Lung (tissue), 11 donors: ENCODE measurements at regions not wholly inside any gene's neighbourhood (a gene's known extent, or its start where the extent isn't known, plus 50 kb on each side); places are given as distances from the start of the nearest gene placed in this dataset.

ENCODE experiments used
- ATAC-seq: fragments of 200-7000 bp; cut with Tn5 transposase; one replicate; pipeline ENCODE4 v1.9.1; 2020; ENCODE audit warnings: moderate number of reproducible peaks; ENCODE audit not compliant: insufficient read depth, low FRiP score
- DNase-seq, 3 donors: peaks; one replicate each; pipeline ENCODE4 v3.0.0-alpha.2; 2013 to 2017
- H3K27ac ChIP-seq, 2 donors: one replicate each; pipeline ENCODE4 v1.5.1; 2013; ENCODE audit warnings: mild to moderate bottlenecking in 2 of 2, moderate library complexity in 2 of 2, control low read depth in 1 of 2, inconsistent platforms in 1 of 2, low read depth in 1 of 2, low read length in 1 of 2
- H3K27me3 ChIP-seq, 3 donors: one replicate each; pipeline ENCODE4 v1.5.1; 2013; ENCODE audit warnings: low read length in 2 of 3; ENCODE audit not compliant: control insufficient read depth in 3 of 3, insufficient read depth in 3 of 3
- H3K36me3 ChIP-seq, 4 donors: one replicate each; pipeline ENCODE4 v1.5.1; 2013; ENCODE audit warnings: low read length in 4 of 4, mild to moderate bottlenecking in 1 of 4, moderate library complexity in 1 of 4; ENCODE audit not compliant: control insufficient read depth in 4 of 4, insufficient read depth in 4 of 4
- H3K4me1 ChIP-seq, 5 donors: one replicate each; pipeline ENCODE4 v1.5.1; 2013; ENCODE audit warnings: low read length in 5 of 5, mild to moderate bottlenecking in 2 of 5, moderate library complexity in 1 of 5; ENCODE audit not compliant: control insufficient read depth in 5 of 5, insufficient read depth in 5 of 5
- H3K4me3 ChIP-seq: one replicate; pipeline ENCODE4 v1.5.1; 2013; ENCODE audit warnings: mild to moderate bottlenecking, control low read depth, moderate library complexity
- H3K9ac ChIP-seq, 2 donors: one replicate each; pipeline ENCODE4 v1.5.1; 2013; ENCODE audit warnings: low read length in 2 of 2, control low read depth in 1 of 2; ENCODE audit not compliant: insufficient read depth in 1 of 2
- H3K9me3 ChIP-seq, 4 donors: one replicate each; pipeline ENCODE4 v1.5.1; 2013; ENCODE audit warnings: low read length in 3 of 4, mild to moderate bottlenecking in 1 of 4, moderate library complexity in 1 of 4; ENCODE audit not compliant: control insufficient read depth in 4 of 4, insufficient read depth in 3 of 4
- WGBS, 2 donors: extraction: QIAGEN DNeasy Blood & Tissue Kit; methylation state at CpG; one replicate each; pipeline ENCODE4 v1.1.7; 2013; 5-methylcytosine and 5-hydroxymethylcytosine counted together
- TF ChIP-seq, protein P1 (sequence below): IDR thresholded peaks from 2 replicates; pipeline ENCODE4 v1.5.1; 2012; ENCODE audit warnings: mild to moderate bottlenecking; ENCODE audit errors: control extremely low read depth, extremely low read depth
- donor health status: control.
- donor health status: control.
- donor health status: Bipolar disorder and iron deficiency.
- donor health status: healthy.
- donor health status: DM: yes; HTN: yes; CAD: no.

DNA sequence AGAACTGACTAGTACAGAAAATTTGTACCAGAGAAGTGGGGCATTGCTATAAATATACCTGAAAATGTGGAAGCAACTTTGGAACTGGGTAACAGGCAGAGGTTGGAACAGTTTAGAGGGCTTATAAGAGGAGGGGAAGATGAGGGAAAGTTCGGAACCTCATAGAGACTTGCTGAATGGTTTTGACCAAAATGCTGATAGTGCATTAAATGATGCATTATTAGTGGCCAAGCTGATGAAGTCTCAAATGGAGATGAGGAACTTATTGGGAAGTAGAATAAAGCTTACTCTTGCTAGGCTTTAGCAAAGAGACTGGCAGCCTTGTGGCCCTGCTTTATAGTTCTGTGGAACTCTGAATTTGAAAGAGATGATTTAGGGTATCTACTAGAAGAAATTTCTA, 189.8 kb downstream of the FGF10 start:
- DNase-seq (no peak), ATAC-seq (no peak)
- H3K27ac ChIP-seq: no peak overlapping the region
- H3K4me3 ChIP-seq: no peak overlapping the region
- H3K4me1 ChIP-seq: no peaks in the 10 kb centered on the region
- H3K36me3 ChIP-seq: no peaks in the 10 kb centered on the region
- H3K9ac ChIP-seq: no peak overlapping the region
- H3K9me3 ChIP-seq: peaks cover 0 to 6% (median 0%) of the 10 kb centered on the region in 4 donors
- TF ChIP-seq, protein P1, sequence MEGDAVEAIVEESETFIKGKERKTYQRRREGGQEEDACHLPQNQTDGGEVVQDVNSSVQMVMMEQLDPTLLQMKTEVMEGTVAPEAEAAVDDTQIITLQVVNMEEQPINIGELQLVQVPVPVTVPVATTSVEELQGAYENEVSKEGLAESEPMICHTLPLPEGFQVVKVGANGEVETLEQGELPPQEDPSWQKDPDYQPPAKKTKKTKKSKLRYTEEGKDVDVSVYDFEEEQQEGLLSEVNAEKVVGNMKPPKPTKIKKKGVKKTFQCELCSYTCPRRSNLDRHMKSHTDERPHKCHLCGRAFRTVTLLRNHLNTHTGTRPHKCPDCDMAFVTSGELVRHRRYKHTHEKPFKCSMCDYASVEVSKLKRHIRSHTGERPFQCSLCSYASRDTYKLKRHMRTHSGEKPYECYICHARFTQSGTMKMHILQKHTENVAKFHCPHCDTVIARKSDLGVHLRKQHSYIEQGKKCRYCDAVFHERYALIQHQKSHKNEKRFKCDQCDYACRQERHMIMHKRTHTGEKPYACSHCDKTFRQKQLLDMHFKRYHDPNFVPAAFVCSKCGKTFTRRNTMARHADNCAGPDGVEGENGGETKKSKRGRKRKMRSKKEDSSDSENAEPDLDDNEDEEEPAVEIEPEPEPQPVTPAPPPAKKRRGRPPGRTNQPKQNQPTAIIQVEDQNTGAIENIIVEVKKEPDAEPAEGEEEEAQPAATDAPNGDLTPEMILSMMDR: no peak
- H3K27me3 ChIP-seq: no peaks in the 10 kb centered on the region
- WGBS, 2 donors: 92 to 94% methylated on average over 1 of the region's 1 CpG

DNA sequence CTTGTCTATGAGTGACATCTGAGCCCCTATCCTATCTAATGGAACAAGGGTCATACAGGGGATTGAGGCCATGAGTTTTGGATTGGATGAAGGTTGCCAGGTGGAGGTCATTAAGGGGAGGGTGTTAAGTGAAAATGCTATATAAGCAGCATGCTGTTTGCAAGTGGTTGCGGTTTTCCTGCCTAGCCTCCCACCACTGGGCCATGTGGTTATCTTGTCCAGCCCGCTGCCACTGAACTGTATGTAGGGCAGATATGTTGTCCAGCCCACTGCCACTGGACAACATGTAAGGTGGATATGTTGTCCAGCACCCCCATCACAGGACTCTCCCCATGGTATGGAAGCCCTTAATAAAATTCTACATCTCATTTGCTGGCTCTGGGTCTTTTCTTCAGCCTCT, 200.0 kb downstream of the FGF10 start:
- DNase-seq (no peak), ATAC-seq (no peak)
- Histone ChIP-seq H3K36me3 (no peaks in the 10 kb centered on the region), H3K27ac (no peak overlapping the region), H3K4me1 (no peaks in the 10 kb centered on the region), H3K4me3 (no peak overlapping the region), H3K9me3 (peaks cover 3 to 4% (median 3%) of the 10 kb centered on the region in 4 donors), H3K27me3 (no peaks in the 10 kb centered on the region), H3K9ac (no peak overlapping the region)
- TF ChIP-seq, protein P1: no peak
- 89 to 93% methylated on average over 2 of the region's 2 CpGs for WGBS, 2 donors

DNA sequence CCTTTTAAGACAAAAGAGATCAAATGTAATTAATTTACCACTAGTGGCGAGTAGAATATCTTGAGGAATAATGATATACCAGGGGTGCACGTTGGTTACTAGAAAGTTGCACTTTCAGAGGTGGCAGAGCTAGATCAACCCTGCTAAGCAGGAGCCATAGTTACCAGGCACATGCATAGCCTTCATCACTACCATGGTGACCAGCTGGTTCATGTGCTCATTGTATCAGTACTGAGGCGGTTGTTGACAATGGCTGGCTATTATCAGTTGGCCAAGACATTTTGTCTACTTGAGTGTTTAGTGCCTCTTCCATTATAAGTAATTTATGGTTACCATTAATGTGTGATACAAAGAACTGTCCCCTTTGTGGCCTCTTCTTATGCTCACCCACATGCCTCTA, 201.2 kb downstream of the FGF10 start:
- no peak for ATAC-seq
- no peaks in the 10 kb centered on the region for H3K27me3 ChIP-seq
- peaks cover 3 to 9% (median 4%) of the 10 kb centered on the region in 4 donors for H3K9me3 ChIP-seq
- no peak for DNase-seq
- H3K4me1 ChIP-seq: no peaks in the 10 kb centered on the region
- TF ChIP-seq, protein P1: no peak
- WGBS, 2 donors: 89 to 90% methylated on average over 3 of the region's 3 CpGs
- H3K9ac ChIP-seq: no peak overlapping the region
- no peak overlapping the region for H3K27ac ChIP-seq
- no peak overlapping the region for H3K4me3 ChIP-seq
- no peaks in the 10 kb centered on the region for H3K36me3 ChIP-seq

DNA sequence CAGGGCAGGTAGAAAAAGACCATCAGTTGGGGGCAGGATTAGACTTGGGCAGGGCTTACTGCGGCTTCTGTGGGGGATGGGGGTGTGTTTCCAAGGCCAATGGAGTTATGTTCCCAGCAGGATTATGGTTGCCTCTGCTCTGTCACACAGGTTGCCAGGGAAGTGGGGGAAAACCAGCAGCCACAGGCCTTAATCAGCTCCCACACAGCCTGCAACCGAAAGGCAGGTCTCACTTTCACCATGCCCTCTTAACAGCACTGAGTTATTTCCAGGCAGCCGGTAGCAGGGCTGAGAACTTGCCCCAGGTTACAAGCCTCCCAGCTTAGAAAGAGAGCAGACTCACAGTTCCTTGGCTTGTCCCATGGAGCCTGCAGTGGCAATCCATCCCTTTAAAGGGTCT, 205.5 kb downstream of the FGF10 start:
- no peak for DNase-seq
- H3K9me3 ChIP-seq: peaks cover 0 to 6% (median 0%) of the 10 kb centered on the region in 4 donors
- H3K27ac ChIP-seq: no peak overlapping the region
- WGBS, 2 donors: 88 to 91% methylated on average over 3 of the region's 3 CpGs
- H3K4me1 ChIP-seq: no peaks in the 10 kb centered on the region
- TF ChIP-seq, protein P1: no peak
- no peak for ATAC-seq
- no peaks in the 10 kb centered on the region for H3K36me3 ChIP-seq
- H3K27me3 ChIP-seq: no peaks in the 10 kb centered on the region
- no peak overlapping the region for H3K9ac ChIP-seq
- H3K4me3 ChIP-seq: no peak overlapping the region
